ENCODE measurements at regions not wholly inside any gene's neighbourhood (a gene's known extent, or its start where the extent isn't known, plus 50 kb on each side); places are given as distances from the start of the nearest gene placed in this dataset.
A peak's percentile ranks its signal among the peaks of the same experiment; 100 is the strongest.

DNA sequence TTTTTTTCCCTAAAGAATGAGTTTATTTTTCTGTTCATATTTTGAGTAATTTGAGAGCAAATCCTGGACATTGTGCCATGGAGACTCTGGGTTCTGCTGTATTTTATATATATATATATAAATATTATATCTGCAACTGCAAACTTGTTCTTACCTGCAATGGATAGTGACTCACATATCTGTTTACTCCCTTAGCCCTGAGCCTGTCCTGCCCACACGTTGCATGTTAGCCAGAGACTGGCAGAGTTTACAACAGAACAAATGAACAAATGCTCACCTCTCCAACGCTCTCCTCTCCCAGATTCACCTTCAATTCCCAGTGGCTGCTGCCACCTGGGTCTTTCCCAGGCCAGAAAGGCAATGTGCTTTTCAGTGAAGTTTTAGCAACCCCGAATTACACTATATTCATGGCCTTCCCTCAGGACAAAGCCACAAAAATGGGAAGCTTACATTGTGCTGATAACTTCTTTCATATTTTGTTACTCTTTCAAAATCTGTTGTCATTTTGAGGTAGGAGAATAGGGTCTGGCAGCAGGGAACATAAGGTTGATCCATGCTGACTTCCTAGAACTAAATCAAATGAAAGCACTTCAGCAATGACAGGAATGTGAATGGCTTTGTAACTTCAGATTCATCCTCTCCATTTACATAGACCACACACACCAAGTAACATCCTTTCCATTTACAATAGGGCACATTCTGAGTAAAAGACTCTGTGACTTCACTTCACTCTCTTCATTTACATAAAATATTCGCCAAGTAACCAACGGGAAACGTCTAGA lies 105.4 kb upstream of the FAM110C start:
- DNase-seq (no peak), FAIRE-seq (no peak), ATAC-seq (peak in 3 of 4 donors; percentile 28 to 38 (median 35))
- WGBS, 2 donors, result 44 to 45% methylated on average over 6 of the region's 6 CpGs
- no peaks in the 10 kb centered on the region for H3K36me3 ChIP-seq
- TF ChIP-seq, protein P1, sequence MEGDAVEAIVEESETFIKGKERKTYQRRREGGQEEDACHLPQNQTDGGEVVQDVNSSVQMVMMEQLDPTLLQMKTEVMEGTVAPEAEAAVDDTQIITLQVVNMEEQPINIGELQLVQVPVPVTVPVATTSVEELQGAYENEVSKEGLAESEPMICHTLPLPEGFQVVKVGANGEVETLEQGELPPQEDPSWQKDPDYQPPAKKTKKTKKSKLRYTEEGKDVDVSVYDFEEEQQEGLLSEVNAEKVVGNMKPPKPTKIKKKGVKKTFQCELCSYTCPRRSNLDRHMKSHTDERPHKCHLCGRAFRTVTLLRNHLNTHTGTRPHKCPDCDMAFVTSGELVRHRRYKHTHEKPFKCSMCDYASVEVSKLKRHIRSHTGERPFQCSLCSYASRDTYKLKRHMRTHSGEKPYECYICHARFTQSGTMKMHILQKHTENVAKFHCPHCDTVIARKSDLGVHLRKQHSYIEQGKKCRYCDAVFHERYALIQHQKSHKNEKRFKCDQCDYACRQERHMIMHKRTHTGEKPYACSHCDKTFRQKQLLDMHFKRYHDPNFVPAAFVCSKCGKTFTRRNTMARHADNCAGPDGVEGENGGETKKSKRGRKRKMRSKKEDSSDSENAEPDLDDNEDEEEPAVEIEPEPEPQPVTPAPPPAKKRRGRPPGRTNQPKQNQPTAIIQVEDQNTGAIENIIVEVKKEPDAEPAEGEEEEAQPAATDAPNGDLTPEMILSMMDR (IDR thresholded peaks at IDR 0.05), result no peak
- H3K9me3 ChIP-seq, result no peaks in the 10 kb centered on the region
- H3K4me1 ChIP-seq, result no peaks in the 10 kb centered on the region
- H3K27me3 ChIP-seq, result no peaks in the 10 kb centered on the region
- H3K4me3 ChIP-seq, result no peak overlapping the region
- intact Hi-C loops (cut with DNase I), result no loop called here
- no peak overlapping the region for H3K27ac ChIP-seq

GRCh38 chr2:145407-145806 lies 99.1 kb upstream of the FAM110C start:
- Histone ChIP-seq H3K36me3 (no peaks in the 10 kb centered on the region), H3K4me1 (no peaks in the 10 kb centered on the region), H3K9me3 (no peaks in the 10 kb centered on the region), H3K27ac (no peak overlapping the region), H3K27me3 (no peaks in the 10 kb centered on the region), H3K4me3 (no peak overlapping the region)
- no peak for ATAC-seq
- FAIRE-seq, result no peak
- 77 to 80% methylated on average over 2 of the region's 2 CpGs for WGBS, 2 donors
- TF ChIP-seq, protein P1 (IDR thresholded peaks at IDR 0.05), result no peak
- intact Hi-C loops (cut with DNase I), result no loop called here
- DNase-seq, result no peak

GRCh38 chr2:141611-142010 lies 95.3 kb upstream of the FAM110C start:
- DNase-seq (no peak), ATAC-seq (peak in 1 of 4 donors; percentile 9), FAIRE-seq (no peak)
- intact Hi-C loops (cut with DNase I), result no loop called here
- no peaks in the 10 kb centered on the region for H3K9me3 ChIP-seq
- no peak overlapping the region for H3K27ac ChIP-seq
- peaks cover 0 to 4% (median 0%) of the 10 kb centered on the region in 4 donors for H3K27me3 ChIP-seq
- TF ChIP-seq, protein P1 (IDR thresholded peaks at IDR 0.05), result no peak
- H3K36me3 ChIP-seq, result no peaks in the 10 kb centered on the region
- no peaks in the 10 kb centered on the region for H3K4me1 ChIP-seq
- H3K4me3 ChIP-seq, result no peak overlapping the region
- WGBS, 2 donors, result 52 to 66% methylated on average over 4 of the region's 4 CpGs

GRCh38 chr2:136666-137065 lies 90.4 kb upstream of the FAM110C start:
- no peak for ATAC-seq

More at GRCh38 chr2:136666-137065, 90.4 kb upstream of the FAM110C start:
- DNase-seq (no peak), FAIRE-seq (no peak)
- Histone ChIP-seq H3K27me3 (peaks cover 0 to 4% (median 0%) of the 10 kb centered on the region in 4 donors), H3K4me3 (no peak overlapping the region), H3K4me1 (no peaks in the 10 kb centered on the region), H3K27ac (no peak overlapping the region), H3K9me3 (no peaks in the 10 kb centered on the region), H3K36me3 (no peaks in the 10 kb centered on the region)
- intact Hi-C loops (cut with DNase I), result no loop called here
- TF ChIP-seq, protein P1 (IDR thresholded peaks at IDR 0.05), result no peak
- 82 to 90% methylated on average over 7 of the region's 7 CpGs for WGBS, 2 donors

Measured in pancreas (tissue), 10 donors.